Thyroid gland (tissue), 4 donors: ENCODE measurements at regions not wholly inside any gene's neighbourhood (a gene's known extent, or its start where the extent isn't known, plus 50 kb on each side); places are given as distances from the start of the nearest gene placed in this dataset.

Source experiments
- DNase-seq, 2 donors: peaks; one replicate each; pipeline ENCODE4 v3.0.0-alpha.2; 2019
- H3K27ac ChIP-seq, 3 donors: fragments of 200-600 bp; sonication (generic); 1 replicate in 2 of 3; 2 replicates in 1 of 3; pipeline ENCODE4 v1.5.1; 2016 to 2019; ENCODE audit warnings: mild to moderate bottlenecking in 1 of 3, moderate library complexity in 1 of 3
- H3K27me3 ChIP-seq: fragments of 200-600 bp; sonication (generic); one replicate; pipeline ENCODE4 v1.5.1; 2019
- H3K36me3 ChIP-seq, 2 donors: fragments of 200-600 bp; sonication (generic); one replicate each; pipeline ENCODE4 v1.5.1; 2016 to 2019
- H3K4me1 ChIP-seq, 2 donors: fragments of 200-600 bp; sonication (generic); one replicate each; pipeline ENCODE4 v1.5.1; 2017 to 2019
- H3K4me3 ChIP-seq, 3 donors: fragments of 200-600 bp; sonication (generic); replicated peaks in 1 of 3; 1 replicate in 2 of 3; 2 replicates in 1 of 3; pipeline ENCODE4 v1.5.1; 2016; ENCODE audit warnings: mild to moderate bottlenecking in 1 of 3
- H3K9me3 ChIP-seq: fragments of 200-600 bp; sonication (generic); one replicate; pipeline ENCODE4 v1.5.1; 2017
- CTCF ChIP-seq, 6 experiments: fragments of 200-600 bp in 3 of 6; fragments of 450-650 bp in 3 of 6; sonication (generic) in 3 of 6; IDR thresholded peaks; one replicate each; pipeline ENCODE4 v1.5.1; 2016 to 2019; ENCODE audit warnings: antibody characterized with exemption in 6 of 6, mild to moderate bottlenecking in 2 of 6, inconsistent platforms in 1 of 6, moderate library complexity in 1 of 6
- POLR2A ChIP-seq, 2 donors: fragments of 450-650 bp; IDR thresholded peaks; one replicate each; pipeline ENCODE4 v1.6.1; 2017; ENCODE audit warnings: antibody characterized with exemption in 2 of 2, mild to moderate bottlenecking in 2 of 2, moderate library complexity in 1 of 2
- WGBS, 2 donors: methylation state at CpG; one replicate each; pipeline ENCODE4 v1.1.5; 2017; 5-methylcytosine and 5-hydroxymethylcytosine counted together
- intact Hi-C: fragments of 100-400 bp; cut with DNase I; formaldehyde crosslinking; loops from one replicate; pipeline ENCODE4 v1.15.1; 2023

- Histone ChIP-seq H3K27ac (no peak overlapping the region), H3K27me3 (no peaks in the 10 kb centered on the region), H3K36me3 (no peaks in the 10 kb centered on the region), H3K9me3 (no peaks in the 10 kb centered on the region), H3K4me1 (no peaks in the 10 kb centered on the region), H3K4me3 (no peak overlapping the region)
- WGBS, 2 donors = 72 to 78% methylated on average over 3 of the region's 3 CpGs
- intact Hi-C loops = no loop called here
- no peak for DNase-seq
- TF ChIP-seq POLR2A (IDR thresholded peaks at IDR 0.05) = no peak
- TF ChIP-seq CTCF (IDR thresholded peaks at IDR 0.05) = no peak
Observed at GRCh38 chr9:108710424-108710823, 145.4 kb downstream of the ACTL7B start.

DNA sequence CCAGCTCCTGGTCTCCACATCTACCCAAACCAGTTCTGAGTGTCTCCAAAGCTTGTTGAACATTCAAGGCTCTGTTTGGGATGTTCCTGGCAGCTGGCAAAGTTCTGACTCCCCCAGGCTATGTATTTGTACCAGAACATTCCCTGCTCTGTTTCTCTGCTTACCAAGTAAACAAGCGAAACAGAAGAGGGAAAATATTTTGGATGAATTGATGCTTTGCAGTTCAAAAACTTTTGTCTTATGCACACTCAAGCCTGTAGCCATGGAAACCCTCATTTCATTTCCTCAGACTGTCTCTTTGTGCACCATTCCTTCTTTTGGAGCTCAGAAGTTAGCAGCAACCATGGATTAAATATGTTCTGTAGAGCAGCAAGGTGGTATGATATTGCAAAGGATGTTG lies 145.8 kb downstream of the ACTL7B start:
- Histone ChIP-seq H3K36me3 (no peaks in the 10 kb centered on the region), H3K4me1 (no peaks in the 10 kb centered on the region), H3K27me3 (no peaks in the 10 kb centered on the region), H3K9me3 (no peaks in the 10 kb centered on the region), H3K27ac (no peak overlapping the region), H3K4me3 (no peak overlapping the region)
- WGBS, 2 donors = 80 to 94% methylated on average over 1 of the region's 1 CpG
- no peak for DNase-seq
- TF ChIP-seq POLR2A (IDR thresholded peaks at IDR 0.05) = no peak
- TF ChIP-seq CTCF (IDR thresholded peaks at IDR 0.05) = no peak
- intact Hi-C loops = no loop called here

DNA sequence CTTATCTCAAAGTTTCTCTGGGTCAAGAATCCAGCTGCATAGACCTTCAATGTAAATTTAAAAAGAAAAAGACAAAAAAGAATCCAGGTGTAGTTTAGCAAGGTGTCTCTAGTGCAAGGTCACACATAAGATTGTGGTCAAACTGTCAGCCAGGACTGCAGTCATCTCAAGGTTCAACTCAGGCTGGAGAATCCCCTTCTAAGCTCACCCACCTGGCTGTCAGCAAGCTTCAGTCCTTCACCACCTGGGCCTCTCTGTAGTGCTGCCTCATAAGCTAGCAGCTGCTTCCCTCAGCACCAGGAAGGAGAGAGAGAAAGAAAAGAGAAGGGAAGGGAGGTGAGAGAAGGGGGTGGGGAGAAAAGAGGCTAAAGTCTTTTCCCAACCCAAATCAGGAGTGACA lies 146.7 kb downstream of the ACTL7B start:
- no peak overlapping the region for H3K27ac ChIP-seq

DNA sequence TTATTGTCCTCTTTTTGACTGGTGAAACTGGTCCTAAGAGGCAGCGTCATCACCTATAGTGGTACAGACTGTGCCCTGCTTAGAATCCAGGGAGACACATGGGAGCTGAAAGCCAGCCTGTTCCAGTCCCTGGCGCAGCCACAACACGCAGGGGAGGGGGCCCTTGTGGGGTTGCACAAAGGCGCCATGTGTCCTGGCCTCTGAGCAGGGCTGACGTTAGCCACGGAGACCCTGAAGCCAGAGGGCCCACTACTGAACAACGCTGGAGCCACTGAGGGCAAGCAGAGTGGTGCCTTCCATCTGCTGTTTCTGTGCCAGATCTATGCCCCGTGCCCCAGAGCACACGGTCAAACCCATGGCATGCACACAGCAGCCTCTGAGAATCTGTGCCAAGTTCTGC lies 147.3 kb downstream of the ACTL7B start:
- intact Hi-C loops = no loop called here
- H3K4me1 ChIP-seq = no peaks in the 10 kb centered on the region
- H3K27ac ChIP-seq = no peak overlapping the region
- H3K9me3 ChIP-seq = no peaks in the 10 kb centered on the region
- H3K4me3 ChIP-seq = no peak overlapping the region
- H3K27me3 ChIP-seq = no peaks in the 10 kb centered on the region
- WGBS, 2 donors = 73 to 82% methylated on average over 3 to 6 of the region's 9 CpGs
- no peak for DNase-seq
- TF ChIP-seq POLR2A (IDR thresholded peaks at IDR 0.05) = no peak
- TF ChIP-seq CTCF (IDR thresholded peaks at IDR 0.05) = no peak
- no peaks in the 10 kb centered on the region for H3K36me3 ChIP-seq

More for the DNA sequence above, 146.7 kb downstream of the ACTL7B start:
- Histone ChIP-seq H3K27me3 (no peaks in the 10 kb centered on the region), H3K36me3 (no peaks in the 10 kb centered on the region), H3K4me3 (no peak overlapping the region), H3K9me3 (no peaks in the 10 kb centered on the region), H3K4me1 (no peaks in the 10 kb centered on the region)
- TF ChIP-seq CTCF (IDR thresholded peaks at IDR 0.05) (no peak), POLR2A (IDR thresholded peaks at IDR 0.05) (no peak)
- DNase-seq = no peak
- intact Hi-C loops = no loop called here

- WGBS, 2 donors = 75 to 84% methylated on average over 3 of the region's 3 CpGs
- H3K27me3 ChIP-seq = no peaks in the 10 kb centered on the region
- no peak overlapping the region for H3K4me3 ChIP-seq
- no peaks in the 10 kb centered on the region for H3K4me1 ChIP-seq
- intact Hi-C loops = no loop called here
- no peaks in the 10 kb centered on the region for H3K36me3 ChIP-seq
- TF ChIP-seq POLR2A (IDR thresholded peaks at IDR 0.05) (no peak), CTCF (IDR thresholded peaks at IDR 0.05) (no peak)
- H3K9me3 ChIP-seq = no peaks in the 10 kb centered on the region
- DNase-seq = no peak
- H3K27ac ChIP-seq = no peak overlapping the region
Observed at GRCh38 chr9:108707120-108707519, 148.7 kb downstream of the ACTL7B start.
